HG03378 (cell line): ENCODE measurements at regions not wholly inside any gene's neighbourhood (a gene's known extent, or its start where the extent isn't known, plus 50 kb on each side); places are given as distances from the start of the nearest gene placed in this dataset.

ENCODE experiments used
- ATAC-seq: cut with Tn5 transposase; IDR thresholded peaks from one replicate; pipeline ENCODE4 v1.9.1; 2021; ENCODE audit warnings: mild to moderate bottlenecking, moderate library complexity; ENCODE audit not compliant: unreplicated experiment

DNA sequence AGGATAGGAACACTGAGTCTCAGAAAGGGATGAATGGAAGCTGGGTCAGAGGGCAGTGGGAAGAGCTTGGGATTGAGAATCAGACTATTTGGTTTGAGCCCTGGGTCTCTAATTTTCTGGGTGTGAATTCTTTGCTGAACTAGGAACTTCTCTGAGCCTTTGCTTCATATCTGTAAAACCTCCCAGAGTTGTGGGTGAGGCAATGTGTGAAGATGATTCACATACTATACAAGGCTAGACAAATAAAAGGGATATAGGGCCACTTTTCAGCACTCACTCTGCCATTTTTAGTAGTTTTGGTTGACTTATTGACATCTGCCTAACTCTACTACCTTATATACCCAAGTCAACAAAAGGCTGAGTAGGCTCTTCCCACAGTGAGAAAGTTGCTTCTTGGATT is 77.7 kb upstream of the JUN start:
- no peak for ATAC-seq

DNA sequence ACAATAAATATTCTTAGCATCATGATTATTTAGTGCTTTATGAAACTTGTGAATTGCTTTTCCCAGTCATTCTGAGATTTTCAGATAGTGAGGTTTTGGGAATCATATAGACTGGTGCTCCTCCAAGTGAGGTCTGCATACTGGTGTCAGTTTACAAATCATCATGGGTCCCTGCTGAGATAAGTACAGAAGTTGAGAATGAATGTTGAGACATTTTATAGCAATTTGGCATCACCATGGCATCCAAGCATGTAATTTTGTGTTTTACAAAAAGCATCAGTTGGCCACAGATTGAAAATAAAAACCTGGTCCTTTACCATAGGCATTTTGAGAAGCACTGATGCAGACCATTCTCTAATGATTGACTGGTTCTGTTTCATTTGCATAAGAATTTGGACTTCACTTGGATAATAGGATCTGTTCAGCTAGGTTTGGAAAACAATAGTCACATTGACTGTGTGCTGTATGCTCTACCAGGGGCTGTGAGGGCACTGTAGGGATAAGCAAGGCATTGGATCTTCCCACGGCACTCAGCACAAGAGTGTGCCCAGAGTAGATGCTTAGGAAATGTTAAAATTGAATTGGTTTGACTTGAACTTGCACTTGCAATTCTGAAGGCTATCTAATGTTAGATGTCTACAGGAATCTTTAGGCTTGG is 79.0 kb upstream of the JUN start:
- no peak for ATAC-seq

DNA sequence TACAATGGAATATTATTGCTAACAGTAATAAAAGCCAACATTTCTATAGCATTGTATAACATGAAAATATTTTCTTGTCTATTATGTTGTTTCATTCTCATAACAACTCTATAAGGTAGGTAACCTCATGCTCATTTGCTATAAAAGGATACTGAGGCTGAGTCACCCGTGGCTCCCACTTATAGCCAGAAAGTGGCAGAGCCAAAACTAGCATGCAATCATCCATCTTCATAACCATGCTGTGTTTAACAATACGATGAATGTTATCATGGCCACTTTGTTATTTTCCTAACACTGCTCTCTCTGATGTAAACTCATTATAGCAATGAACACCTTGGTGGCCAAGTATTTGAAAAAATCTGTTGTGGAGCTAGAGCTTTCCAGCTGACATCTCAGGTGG is 80.8 kb upstream of the JUN start:
- ATAC-seq: no peak

DNA sequence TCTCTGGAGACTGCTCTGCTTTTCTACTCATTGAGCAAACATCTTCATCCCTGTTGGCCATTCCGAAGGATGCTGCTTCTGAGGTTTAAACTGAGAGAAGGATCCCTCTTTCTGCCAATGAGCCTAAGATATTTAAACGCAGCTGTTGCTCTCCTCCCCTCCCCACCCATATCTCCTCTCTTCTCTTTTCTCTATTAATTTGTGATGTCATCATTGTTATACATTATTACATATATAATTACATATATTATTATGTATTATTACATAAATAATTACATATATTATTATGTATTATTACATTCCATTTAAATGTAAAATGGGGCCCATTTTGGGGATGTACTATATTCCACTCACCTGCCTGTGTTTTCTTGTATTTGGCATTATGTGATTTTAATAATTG is 82.7 kb upstream of the JUN start:
- ATAC-seq: no peak

DNA sequence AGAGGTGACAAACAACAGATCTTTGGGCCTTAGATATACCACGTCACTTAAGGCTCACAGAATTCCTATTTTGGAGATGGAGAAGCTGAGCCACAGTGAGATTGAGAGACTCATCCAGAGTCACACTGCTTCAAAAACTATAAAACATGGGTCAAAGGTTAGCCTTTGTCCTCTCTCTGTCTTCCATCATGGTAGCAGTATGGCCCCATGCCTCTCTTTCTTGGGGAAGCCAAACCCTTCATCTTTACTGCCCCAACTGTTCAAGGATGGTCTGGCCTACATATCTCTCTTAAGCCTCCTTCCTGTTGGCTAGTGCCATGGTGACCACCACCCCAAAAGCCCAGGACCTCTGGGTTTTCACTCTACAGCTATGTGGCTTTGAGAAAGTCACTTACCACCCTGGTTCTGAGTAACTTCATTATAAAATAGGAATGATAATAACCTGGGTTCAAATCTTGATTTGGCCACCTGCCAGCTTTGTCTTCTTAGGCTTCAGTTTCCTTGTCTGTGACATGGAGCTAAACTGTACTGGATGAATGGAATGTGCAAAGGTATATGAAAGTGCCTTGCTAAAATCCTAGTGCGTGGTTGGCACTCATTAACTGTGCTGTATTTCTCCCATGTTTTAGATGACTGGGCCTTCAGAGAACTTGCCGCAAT is 85.9 kb upstream of the JUN start:
- no peak for ATAC-seq

DNA sequence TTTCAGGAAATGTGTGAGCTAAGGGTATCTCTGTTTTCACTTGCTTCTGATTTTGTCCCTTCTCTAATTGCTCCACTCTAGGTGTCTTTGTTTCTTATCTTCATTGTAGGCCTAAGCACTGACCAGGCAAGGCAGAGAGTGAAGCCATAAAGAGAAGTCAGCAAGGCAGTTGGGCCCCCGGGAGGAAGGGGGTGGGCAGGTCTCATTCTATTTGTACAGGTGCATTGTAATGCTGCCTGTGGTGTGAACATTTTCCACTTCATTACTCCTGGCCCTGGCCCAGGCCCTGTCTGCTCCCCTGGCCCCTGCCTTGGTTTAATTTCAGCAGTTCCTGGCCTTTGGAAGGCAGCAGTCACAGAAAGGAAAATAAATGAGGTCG is 86.4 kb upstream of the JUN start:
- ATAC-seq: no peak

DNA sequence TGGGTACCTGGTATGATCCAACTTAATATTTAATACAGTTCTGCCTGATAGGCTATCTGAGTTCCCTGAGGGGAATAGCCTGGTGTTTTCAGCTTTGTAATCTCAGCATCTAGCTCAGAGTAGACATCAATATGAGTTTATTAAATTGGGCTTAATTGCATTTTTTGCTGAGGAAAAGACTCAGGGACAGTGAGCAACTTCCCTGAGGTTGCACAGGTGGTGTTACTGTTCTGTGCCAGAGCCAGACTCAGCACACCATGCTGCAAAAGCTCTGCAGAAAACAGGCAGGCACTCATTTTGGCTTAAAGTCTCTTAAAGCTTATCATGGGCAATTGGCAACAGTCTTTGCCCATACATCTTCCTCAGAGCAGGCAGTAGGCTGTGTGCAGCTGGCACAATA is 90.5 kb upstream of the JUN start:
- no peak for ATAC-seq

DNA sequence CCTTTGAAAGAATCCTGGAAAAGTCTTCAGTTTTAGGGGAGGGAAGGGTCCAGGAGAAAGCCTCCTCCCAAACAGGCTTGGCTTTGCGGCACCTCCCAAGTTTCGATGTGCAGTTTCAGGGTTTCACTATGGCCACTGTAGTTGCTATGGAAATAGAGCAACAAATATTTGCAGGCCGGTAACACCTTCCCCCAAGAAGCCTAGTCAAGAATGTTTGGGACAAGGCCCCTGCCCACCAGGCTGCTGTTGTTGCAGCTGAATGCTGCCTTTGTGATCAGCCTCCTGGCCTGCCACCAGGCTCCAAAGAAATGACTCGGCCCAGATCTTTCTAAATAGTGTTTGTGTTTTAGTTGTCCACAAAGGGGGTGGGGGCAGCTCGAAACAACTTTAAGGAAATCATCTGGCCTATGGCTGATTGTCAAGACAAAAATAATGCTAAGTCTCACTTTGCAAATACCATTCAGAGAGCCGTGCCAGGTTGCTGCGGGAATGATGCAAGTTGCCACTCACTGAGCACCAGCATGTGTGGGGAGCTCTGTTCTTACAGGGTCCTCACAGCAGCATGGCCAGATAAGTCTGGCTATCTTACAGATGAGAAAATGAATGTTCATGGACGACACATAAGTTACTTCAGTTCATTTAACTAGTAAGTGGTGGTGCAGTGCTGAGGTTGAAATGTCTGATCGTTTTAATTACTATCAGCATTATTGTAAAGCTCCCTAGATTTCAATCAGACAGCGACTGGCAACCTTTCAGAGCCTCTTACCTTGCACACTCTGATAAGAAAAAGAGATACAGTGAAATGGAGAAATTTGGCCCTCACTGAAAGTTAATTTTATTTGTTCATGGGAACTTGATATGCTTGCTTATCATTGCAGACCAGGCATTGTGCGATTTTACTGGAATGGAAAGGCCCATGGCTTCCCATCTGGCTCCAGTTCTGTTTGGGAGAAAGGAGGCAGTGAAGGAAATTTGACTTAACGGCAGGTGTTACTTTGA is 91.2 kb upstream of the JUN start:
- ATAC-seq: no peak

DNA sequence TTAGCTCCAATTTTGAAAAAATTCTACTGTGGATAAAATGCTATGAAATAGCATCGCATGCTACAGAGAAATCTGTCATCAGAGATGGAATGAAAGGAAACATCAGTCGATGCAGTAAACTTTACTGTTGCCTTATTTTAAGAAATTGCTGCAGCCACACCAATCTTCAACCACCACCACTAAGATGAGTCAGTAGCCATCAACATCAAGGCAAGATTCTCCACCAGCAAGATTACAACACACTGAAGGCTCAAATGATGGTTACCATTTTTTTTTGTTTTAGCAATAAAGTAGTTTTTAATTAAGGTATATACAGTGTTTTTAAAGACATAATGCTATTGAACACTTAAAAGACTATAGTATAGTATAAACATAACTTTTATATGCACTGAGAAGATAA is 95.6 kb upstream of the JUN start:
- no peak for ATAC-seq

DNA sequence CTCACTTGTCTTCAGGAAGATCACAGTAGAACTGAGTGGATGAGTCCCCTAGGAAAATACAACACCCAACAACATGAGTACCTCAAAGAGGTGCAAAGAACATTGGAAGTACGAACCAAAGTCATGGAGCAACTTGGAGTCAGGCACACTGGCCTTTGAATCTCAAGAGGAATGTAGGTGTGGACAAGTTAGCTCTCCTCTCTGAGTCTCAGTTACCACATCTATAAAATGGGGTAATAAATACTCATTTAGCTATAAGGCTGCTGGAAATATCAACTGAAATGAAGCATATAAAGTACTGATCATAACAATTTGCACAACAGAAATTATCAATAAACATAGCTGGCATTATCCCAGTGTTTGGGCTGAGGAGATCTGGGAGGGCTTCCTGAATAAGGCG is 96.7 kb upstream of the JUN start:
- no peak for ATAC-seq

DNA sequence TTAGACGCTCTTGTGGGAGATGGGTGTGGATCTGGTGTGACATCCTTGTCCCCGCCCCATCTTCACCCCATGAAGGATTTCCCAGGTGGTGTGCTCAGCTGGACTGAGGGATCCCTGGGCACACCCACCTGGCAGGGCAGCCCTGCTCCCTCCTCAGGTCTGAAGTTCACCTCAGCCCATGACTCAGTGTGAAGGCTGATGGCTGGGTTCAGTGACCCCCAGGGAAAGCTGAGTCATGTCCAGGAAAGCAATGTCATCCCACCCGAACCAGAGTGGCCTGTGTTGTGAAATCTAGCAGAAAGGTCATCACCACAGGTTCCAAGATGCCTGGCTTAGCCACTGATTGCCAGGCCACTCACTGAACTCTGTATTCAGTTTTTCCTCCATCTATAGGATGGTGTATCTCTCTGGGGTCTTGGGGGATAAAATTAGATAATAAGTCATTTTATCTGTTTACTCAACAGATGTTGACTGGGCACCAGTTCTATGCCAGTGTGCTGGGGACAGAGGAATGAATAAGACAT is 97.7 kb upstream of the JUN start:
- no peak for ATAC-seq

DNA sequence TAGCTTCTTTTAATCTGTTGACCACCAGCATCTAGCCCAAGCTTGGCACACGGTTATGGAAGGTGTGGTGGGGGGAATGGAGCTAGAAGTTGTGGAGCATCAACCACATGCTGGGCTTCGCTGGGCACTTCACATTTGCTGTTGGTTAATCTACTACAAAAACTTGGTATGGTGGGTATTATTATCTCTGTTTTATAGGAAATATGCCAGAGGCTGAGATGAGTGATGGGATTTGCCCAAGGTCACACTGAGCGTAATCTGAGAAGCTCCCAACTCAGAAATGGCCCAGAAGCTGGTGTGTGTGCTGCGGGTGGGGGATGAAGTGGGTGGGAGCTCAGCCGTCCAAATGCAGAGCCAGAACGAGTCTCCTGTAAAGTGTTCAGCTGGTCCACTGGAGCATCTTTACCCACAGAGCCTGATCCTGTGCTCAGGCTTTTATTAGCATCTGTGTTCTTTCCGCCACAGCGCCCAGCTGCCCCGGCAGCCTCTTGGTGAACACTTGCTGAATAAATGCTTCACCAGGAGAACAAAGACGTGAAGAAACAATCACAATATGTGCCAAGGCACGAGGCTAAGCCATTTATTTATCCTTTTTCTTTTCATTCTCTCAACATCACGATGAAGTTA is 98.6 kb upstream of the JUN start:
- no peak for ATAC-seq

DNA sequence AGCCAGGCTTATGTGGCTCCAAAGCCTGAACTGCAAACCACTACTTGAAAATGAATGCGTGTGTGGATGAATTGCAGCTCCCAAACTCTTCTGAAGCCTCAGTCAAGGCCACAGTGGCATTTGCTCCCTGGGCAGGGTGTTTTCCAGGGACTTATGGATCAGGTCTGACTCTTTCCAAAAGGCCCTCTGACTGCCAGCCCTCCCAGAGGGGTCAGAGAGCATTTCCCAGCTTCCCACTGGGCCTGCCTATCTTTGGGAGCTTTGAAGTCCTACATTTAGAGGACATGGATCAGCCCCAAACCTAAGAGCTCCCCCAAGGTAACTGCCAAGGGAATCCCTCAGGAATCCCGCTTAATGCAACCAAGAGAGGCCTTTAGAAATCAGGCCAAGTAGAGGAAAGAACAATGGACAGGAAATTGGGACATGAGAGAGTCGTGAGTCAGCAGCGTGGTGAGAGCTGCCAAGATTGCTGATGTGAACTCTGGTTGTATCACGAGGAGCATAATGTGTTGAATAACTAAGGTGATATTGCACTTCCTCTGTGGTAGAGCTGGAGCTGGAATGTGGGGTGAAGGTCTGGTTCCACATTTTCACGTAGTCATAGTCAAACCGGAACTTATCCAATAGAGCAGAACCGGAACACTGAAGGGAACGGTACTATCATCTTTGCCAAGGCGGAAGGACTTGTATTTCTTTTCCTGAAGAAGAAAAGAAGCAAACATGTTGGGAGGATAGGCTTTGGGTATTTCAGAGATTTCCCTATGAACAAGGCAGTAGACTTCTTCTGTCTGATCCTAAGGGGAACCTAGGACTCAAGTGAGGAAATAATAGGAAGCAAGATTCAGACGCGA is 99.4 kb upstream of the JUN start:
- no peak for ATAC-seq

DNA sequence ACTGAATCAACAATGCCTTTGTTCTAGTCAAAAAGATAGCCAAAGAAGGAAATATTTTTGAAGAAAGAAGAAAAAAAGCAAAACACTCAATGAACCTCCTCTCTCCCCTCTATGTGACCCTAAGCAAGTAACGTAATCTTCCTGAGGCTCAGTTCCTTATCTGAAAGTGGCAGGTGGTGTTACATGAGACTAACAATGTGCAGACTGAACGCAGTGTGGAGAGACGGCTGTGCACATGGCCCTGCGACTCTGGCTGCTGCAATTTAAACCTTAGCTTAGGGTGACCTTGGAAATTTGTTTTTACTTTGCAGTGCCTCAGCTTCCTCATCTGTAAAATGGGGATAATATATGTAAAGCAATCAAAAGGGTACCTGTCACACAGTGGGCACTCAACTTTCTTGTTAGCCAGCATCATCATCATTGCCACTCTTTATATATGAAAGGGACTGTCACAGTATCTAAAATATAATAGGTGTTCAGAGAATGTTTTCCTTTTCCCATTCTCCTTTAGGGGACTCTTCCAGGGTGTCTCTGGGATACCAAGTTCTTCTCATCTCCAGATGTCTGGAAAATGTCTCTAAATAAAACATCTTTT is 100.1 kb upstream of the JUN start:
- ATAC-seq: no peak

DNA sequence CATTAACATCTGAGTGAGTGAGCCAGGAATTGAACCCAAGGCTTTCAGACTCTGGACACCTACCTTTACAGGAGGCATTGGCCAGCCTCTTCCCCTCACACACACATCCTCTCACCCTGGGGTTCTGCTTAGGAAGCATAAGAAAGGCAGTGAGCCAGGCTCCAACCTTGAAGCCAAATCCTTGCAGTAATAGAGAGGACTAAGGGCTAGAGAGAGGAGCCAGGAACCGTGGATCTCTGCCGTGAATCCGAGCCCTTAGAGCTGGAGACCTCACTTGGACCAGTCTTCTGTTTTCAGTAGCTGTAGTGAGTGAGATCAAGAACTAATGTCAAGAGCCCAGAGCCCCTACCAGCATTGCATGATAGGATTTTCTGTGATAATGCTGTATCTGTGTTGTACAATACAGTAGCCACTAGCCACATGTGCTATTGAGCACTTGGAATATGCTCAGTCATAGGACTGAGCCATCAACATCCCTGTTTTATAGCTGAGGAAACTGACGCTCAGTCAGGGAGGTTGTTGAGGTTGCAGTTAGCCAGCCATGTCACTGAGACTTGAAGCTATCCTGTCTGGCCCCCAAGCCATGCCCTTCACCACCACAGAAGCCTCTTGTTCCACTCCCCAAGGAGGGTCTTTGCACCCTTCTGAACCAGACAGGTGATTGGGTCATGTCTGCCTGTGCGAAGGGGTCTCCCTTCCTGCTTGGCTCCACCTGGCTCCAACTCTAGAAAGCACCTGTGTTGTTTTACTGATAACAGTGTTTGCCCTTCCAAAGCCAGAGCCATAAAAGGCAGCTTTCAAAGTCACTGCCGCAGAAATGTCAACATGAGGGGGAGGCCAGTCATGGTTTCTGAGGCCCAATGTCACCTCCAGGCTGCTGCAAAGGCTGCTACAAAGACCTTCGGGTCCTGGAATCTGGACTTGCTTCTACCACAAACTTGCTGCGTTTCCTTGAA is 101.1 kb upstream of the JUN start:
- ATAC-seq: no peak

DNA sequence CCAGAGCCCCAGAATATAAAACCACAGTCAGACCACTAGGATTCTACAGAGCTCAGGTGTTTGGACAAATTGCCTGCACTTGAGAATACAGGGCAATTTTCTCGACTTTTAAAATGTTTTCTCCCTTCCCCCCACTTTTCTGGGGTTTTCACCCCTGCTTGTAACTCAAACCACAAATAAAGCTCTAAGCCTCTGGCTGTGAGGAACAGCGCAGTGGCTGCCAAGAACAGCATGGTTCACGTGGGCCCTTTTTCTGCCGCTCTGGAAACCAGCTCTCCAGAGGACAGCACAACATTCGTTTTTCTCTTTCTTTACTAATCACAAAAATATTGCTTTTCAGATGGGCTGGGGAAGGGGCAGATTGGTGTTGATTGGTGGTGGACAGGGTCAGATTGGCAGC is 102.2 kb upstream of the JUN start:
- no peak for ATAC-seq

DNA sequence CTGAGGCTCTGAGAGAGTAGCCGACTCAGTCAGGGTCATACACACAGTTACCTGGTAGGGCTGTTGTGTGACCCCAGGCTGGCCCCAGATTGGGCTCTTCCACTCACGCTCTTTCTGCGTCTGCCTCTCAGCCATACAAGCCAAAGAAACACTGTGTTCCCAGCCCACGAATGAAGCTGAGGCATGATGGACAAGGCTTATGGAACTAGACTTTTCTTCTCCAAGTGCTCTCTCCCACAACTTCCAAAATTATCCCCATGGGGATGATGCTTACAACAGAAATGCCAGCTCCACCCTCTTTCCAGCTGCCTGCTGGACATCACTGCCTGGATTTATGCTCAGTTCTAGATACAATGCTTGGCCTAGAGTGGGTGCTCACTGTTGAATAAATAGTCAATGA is 102.8 kb upstream of the JUN start:
- ATAC-seq: no peak

DNA sequence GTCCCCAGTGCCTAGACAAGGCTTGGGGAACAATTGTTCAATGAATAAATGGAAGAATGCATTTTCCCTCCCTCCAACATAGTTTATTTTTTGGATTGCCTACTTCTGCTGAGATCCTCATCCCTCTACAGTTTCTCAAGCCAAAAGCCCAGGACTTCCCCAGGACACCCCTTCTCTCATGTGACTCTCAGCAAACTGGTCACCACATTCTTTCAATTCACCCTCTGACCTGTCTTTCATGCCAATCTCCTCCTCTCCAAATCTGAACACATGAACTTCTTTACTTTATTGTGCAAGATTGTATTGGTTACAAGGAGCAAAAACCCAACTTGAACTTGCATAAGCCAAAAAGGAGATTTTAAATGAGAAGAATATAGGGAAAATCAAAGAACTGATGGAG is 103.2 kb upstream of the JUN start:
- no peak for ATAC-seq

DNA sequence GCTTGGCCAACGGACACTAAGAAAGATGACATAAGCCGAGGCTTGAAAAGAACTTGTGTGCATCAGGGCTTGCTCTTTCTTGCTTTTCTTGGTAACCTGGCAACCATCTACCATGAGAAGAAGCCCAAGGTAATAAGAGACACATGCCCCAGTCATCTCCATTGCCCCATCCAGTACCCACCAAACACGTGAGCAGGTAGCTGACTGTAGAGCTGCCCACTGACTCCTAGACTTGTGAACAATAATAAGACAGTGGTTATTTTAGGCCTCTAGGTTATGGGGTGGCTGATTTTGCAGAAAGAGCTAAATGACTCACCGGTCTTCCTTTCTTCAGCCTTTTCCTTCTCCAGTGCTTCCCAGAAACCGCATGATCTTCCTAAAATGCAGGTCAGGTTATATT is 105.0 kb upstream of the JUN start:
- no peak for ATAC-seq
